AG04450 (cell line): ENCODE measurements at regions not wholly inside any gene's neighbourhood (a gene's known extent, or its start where the extent isn't known, plus 50 kb on each side); places are given as distances from the start of the nearest gene placed in this dataset.
"Not testable (repeated sequence)": the region's sequence is repeated elsewhere in the genome, so short reads cannot be mapped to it uniquely, and the experiment has no call there.

Experiments
- CTCF ChIA-PET: fragments of 300-600, 350-600 bp; formaldehyde crosslinking; extraction: SDS; loops from one replicate; lab custom pipeline; 2022; ENCODE audit warnings: antibody characterized with exemption, inconsistent platforms; lab: Charles Lee
- POLR2A ChIA-PET: fragments of 350-600 bp; formaldehyde crosslinking; extraction: SDS; loops from one replicate; lab custom pipeline; 2021; ENCODE audit warnings: antibody characterized with exemption, inconsistent platforms; lab: Yijun Ruan, JAX
- DNase-seq: peaks from one replicate; pipeline ENCODE4 v3.0.0-alpha.2; 2011; ENCODE audit warnings: low read depth, low spot score
- H3K27ac ChIP-seq: one replicate; pipeline ENCODE4 v1.5.1; 2012; ENCODE audit warnings: low read depth, low read length, control low read depth
- H3K27me3 ChIP-seq: one replicate; pipeline ENCODE4 v1.6.0; 2012; ENCODE audit warnings: low read length; ENCODE audit not compliant: control insufficient read depth, insufficient read depth
- H3K4me3 ChIP-seq: 2 replicates; pipeline ENCODE4 v1.5.1; 2011; ENCODE audit warnings: mild to moderate bottlenecking, low read depth, low read length, control low read depth
- H3K9me3 ChIP-seq: 2 replicates; pipeline ENCODE4 v1.5.1; 2012; ENCODE audit warnings: low read length; ENCODE audit not compliant: control insufficient read depth, insufficient read depth
- CTCF ChIP-seq: IDR thresholded peaks from 2 replicates; pipeline ENCODE4 v1.5.1; 2011; ENCODE audit warnings: low read depth, low read length, control low read depth, inconsistent platforms

GRCh38 chr18:66900837-66901236 lies 296.9 kb upstream of the CDH19 start:
- Histone ChIP-seq H3K4me3 (no peak overlapping the region), H3K27me3 (no peaks in the 10 kb centered on the region), H3K27ac (no peak overlapping the region), H3K9me3 (no peaks in the 10 kb centered on the region; the same call in 1 of the 2 replicates)
- TF ChIP-seq CTCF, result no peak
- CTCF ChIA-PET, result no interaction called here
- POLR2A ChIA-PET, result interaction anchor here (0.6 kb wide), 1 partner anchor 58 kb away, joined by 3 read pairs; no protein-coding TSS in a partner anchor
- no peak for DNase-seq

DNA sequence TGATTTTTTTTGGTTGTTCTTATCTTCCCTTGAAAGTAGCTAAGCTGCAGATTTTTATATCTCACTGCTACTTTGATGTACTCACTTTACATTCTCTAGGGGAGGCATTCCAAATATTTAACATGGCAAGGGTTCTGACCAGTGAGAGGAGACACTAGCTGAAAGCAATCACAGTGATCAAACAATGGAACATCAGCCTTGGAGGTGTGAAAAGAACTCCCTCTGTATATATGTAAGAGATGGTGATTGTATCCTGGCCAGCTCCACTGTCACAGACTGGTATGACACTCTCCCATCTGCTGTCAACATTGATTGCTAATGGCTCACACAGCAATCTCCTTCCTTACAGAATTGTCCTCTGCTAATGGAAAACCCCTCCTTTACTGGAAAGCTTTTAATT lies 291.7 kb upstream of the CDH19 start:
- CTCF ChIA-PET, result no interaction called here
- no peak for DNase-seq
- no peak overlapping the region for H3K4me3 ChIP-seq
- TF ChIP-seq CTCF, result no peak
- no peaks in the 10 kb centered on the region for H3K27me3 ChIP-seq
- POLR2A ChIA-PET, result no interaction called here
- no peaks in the 10 kb centered on the region; the same call in none of the 2 replicates for H3K9me3 ChIP-seq
- no peak overlapping the region for H3K27ac ChIP-seq

DNA sequence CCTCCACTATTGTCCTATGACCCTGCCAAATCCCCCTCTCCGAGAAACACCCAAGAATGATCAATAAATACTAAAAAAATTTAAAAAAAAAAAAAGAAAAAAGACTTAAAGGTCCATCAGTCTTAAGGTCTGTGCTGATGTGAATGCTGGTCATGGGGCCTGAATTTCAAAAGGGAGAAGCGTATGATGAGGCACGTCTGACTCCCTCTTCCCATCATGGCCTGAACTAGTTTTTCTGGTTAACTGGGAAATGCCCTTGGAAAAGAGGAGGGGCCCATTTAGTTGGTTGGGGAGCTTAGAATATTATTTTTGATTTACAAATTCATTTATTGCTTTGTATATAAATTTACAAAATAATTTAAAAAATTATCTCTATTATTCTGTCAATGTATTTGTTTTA lies 291.0 kb upstream of the CDH19 start:
- Histone ChIP-seq H3K4me3 (no peak overlapping the region), H3K27ac (no peak overlapping the region), H3K27me3 (no peaks in the 10 kb centered on the region), H3K9me3 (no peaks in the 10 kb centered on the region; the same call in none of the 2 replicates)
- POLR2A ChIA-PET, result no interaction called here
- TF ChIP-seq CTCF, result no peak
- CTCF ChIA-PET, result no interaction called here
- DNase-seq, result no peak

DNA sequence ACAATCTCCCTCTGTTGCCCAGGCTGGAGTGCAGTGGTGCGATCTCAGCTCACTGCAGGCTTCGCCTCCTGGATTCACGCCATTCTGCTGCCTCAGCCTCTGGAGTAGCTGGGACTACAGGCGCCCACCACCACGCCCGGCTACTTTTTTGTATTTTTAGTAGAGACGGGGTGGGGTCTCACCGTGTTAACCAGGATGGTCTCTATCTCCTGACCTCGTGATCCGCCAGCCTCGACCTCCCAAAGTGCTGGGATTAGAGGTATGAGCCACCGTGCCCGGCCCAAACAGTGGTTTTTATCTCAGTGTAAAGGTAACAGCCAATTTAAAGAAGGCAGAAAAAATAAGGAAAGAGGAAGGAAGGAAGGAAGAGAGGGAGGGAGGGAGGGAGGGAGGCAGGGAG lies 288.5 kb upstream of the CDH19 start:
- POLR2A ChIA-PET, H3K27me3 ChIP-seq, H3K27ac ChIP-seq, H3K9me3 ChIP-seq, CTCF ChIA-PET, H3K4me3 ChIP-seq, DNase-seq: not testable (repeated sequence)

- ChIA-PET POLR2A (no interaction called here), CTCF (no interaction called here)
- Histone ChIP-seq H3K27ac (no peak overlapping the region), H3K27me3 (no peaks in the 10 kb centered on the region), H3K4me3 (no peak overlapping the region), H3K9me3 (no peaks in the 10 kb centered on the region)
- DNase-seq, result no peak
- no peak for TF ChIP-seq CTCF
These were observed 271.1 kb upstream of the CDH19 start for GRCh38 chr18:66874812-66875474.

- no peak overlapping the region for H3K27ac ChIP-seq
- no peak overlapping the region for H3K4me3 ChIP-seq
- H3K9me3 ChIP-seq, result no peaks in the 10 kb centered on the region
- DNase-seq, result no peak
- POLR2A ChIA-PET, result no interaction called here
- CTCF ChIA-PET, result no interaction called here
- no peaks in the 10 kb centered on the region for H3K27me3 ChIP-seq
- TF ChIP-seq CTCF, result no peak
These were observed 270.5 kb upstream of the CDH19 start for GRCh38 chr18:66874375-66874774.
